ENCODE measurements at regions not wholly inside any gene's neighbourhood (a gene's known extent, or its start where the extent isn't known, plus 50 kb on each side); places are given as distances from the start of the nearest gene placed in this dataset.
"Not testable (repeated sequence)": the region's sequence is repeated elsewhere in the genome, so short reads cannot be mapped to it uniquely, and the experiment has no call there.

- DNase-seq (ENCODE audit: low spot score) = no peak
Measured at GRCh38 chr13:80718970-80719369, 378.0 kb upstream of the SPRY2 start.

- DNase-seq (ENCODE audit: low spot score) = no peak
Measured at GRCh38 chr13:80717776-80718175, 376.9 kb upstream of the SPRY2 start.

- DNase-seq (ENCODE audit: low spot score) = no peak
Measured at GRCh38 chr13:80716610-80717081, 375.7 kb upstream of the SPRY2 start.

GRCh38 chr13:80712026-80712425 lies 371.1 kb upstream of the SPRY2 start:
- DNase-seq (ENCODE audit: low spot score) = no peak

GRCh38 chr13:80708791-80709190 lies 367.9 kb upstream of the SPRY2 start:
- no peak for DNase-seq (ENCODE audit: low spot score)

GRCh38 chr13:80707000-80707983 lies 366.4 kb upstream of the SPRY2 start:
- DNase-seq (ENCODE audit: low spot score) = no peak

- no peak for DNase-seq (ENCODE audit: low spot score)
Measured at GRCh38 chr13:80706164-80706471, 365.2 kb upstream of the SPRY2 start.

- DNase-seq (ENCODE audit: low spot score) = no peak
Measured at GRCh38 chr13:80705371-80706163, 364.6 kb upstream of the SPRY2 start.

- no peak for DNase-seq (ENCODE audit: low spot score)
Measured at GRCh38 chr13:80704369-80704768, 363.4 kb upstream of the SPRY2 start.

GRCh38 chr13:80695841-80696240 lies 354.9 kb upstream of the SPRY2 start:
- no peak for DNase-seq (ENCODE audit: low spot score)

- DNase-seq (ENCODE audit: low spot score) = not testable (repeated sequence)
Measured at GRCh38 chr13:80691814-80692213, 350.9 kb upstream of the SPRY2 start.

GRCh38 chr13:80690208-80690607 lies 349.3 kb upstream of the SPRY2 start:
- DNase-seq (ENCODE audit: low spot score) = no peak

- no peak for DNase-seq (ENCODE audit: low spot score)
Measured at GRCh38 chr13:80688593-80688992, 347.7 kb upstream of the SPRY2 start.

GRCh38 chr13:80685942-80686341 lies 345.0 kb upstream of the SPRY2 start:
- DNase-seq (ENCODE audit: low spot score) = no peak

- no peak for DNase-seq (ENCODE audit: low spot score)
Measured at GRCh38 chr13:80684217-80684991, 343.5 kb upstream of the SPRY2 start.

GRCh38 chr13:80680786-80681366 lies 339.9 kb upstream of the SPRY2 start:
- no peak for DNase-seq (ENCODE audit: low spot score)

- DNase-seq (ENCODE audit: low spot score) = no peak
Measured at GRCh38 chr13:80679423-80679822, 338.5 kb upstream of the SPRY2 start.

GRCh38 chr13:80677227-80677626 lies 336.3 kb upstream of the SPRY2 start:
- no peak for DNase-seq (ENCODE audit: low spot score)

GRCh38 chr13:80675442-80675841 lies 334.5 kb upstream of the SPRY2 start:
- not testable (repeated sequence) for DNase-seq (ENCODE audit: low spot score)

GRCh38 chr13:80671773-80672172 lies 330.8 kb upstream of the SPRY2 start:
- DNase-seq (ENCODE audit: low spot score) = no peak

GRCh38 chr13:80669112-80669511 lies 328.2 kb upstream of the SPRY2 start:
- DNase-seq (ENCODE audit: low spot score) = no peak

GRCh38 chr13:80668452-80668851 lies 327.5 kb upstream of the SPRY2 start:
- no peak for DNase-seq (ENCODE audit: low spot score)
